ENCODE measurements at regions not wholly inside any gene's neighbourhood (a gene's known extent, or its start where the extent isn't known, plus 50 kb on each side); places are given as distances from the start of the nearest gene placed in this dataset.

- Histone ChIP-seq H3K27me3 (ENCODE audit: control insufficient read depth in 4 of 4, insufficient read depth in 4 of 4, low read length in 3 of 4) (no peaks in the 10 kb centered on the region), H3K9me3 (ENCODE audit: control insufficient read depth in 4 of 4, low read length in 3 of 4) (no peaks in the 10 kb centered on the region), H3K4me3 (ENCODE audit: low read depth in 1 of 3, low read length in 3 of 3) (no peak overlapping the region), H3K27ac (ENCODE audit: low read depth in 1 of 2, low read length in 2 of 2) (no peak overlapping the region), H3K4me1 (ENCODE audit: control insufficient read depth in 4 of 4, insufficient read depth in 4 of 4, low read length in 3 of 4) (peaks cover 0 to 7% (median 4%) of the 10 kb centered on the region in 4 donors), H3K36me3 (ENCODE audit: control insufficient read depth in 4 of 4, insufficient read depth in 3 of 4, low read depth in 1 of 4, low read length in 3 of 4) (no peaks in the 10 kb centered on the region), H3K9ac (ENCODE audit: low read depth in 1 of 2, low read length in 2 of 2) (no peak overlapping the region)
- TF ChIP-seq, protein P1, sequence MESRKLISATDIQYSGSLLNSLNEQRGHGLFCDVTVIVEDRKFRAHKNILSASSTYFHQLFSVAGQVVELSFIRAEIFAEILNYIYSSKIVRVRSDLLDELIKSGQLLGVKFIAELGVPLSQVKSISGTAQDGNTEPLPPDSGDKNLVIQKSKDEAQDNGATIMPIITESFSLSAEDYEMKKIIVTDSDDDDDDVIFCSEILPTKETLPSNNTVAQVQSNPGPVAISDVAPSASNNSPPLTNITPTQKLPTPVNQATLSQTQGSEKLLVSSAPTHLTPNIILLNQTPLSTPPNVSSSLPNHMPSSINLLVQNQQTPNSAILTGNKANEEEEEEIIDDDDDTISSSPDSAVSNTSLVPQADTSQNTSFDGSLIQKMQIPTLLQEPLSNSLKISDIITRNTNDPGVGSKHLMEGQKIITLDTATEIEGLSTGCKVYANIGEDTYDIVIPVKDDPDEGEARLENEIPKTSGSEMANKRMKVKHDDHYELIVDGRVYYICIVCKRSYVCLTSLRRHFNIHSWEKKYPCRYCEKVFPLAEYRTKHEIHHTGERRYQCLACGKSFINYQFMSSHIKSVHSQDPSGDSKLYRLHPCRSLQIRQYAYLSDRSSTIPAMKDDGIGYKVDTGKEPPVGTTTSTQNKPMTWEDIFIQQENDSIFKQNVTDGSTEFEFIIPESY (IDR thresholded peaks at IDR 0.05), result no peak
- TF ChIP-seq, protein P2, sequence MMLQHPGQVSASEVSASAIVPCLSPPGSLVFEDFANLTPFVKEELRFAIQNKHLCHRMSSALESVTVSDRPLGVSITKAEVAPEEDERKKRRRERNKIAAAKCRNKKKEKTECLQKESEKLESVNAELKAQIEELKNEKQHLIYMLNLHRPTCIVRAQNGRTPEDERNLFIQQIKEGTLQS (IDR thresholded peaks at IDR 0.05), result no peak
- TF ChIP-seq HNF4A (conservative IDR thresholded peaks at IDR 0.05) (no peak), EGR1 (IDR thresholded peaks at IDR 0.05; ENCODE audit: low read depth in 2 of 2) (no peak), HNF4G (IDR thresholded peaks at IDR 0.05) (no peak), JUND (IDR thresholded peaks at IDR 0.05) (no peak), FOXA2 (IDR thresholded peaks at IDR 0.05) (no peak), SP1 (IDR thresholded peaks at IDR 0.05) (no peak), TAF1 (conservative IDR thresholded peaks at IDR 0.05) (no peak), RXRA (IDR thresholded peaks at IDR 0.05) (no peak), FOXA1 (IDR thresholded peaks at IDR 0.05) (no peak), REST (IDR thresholded peaks at IDR 0.05) (no peak), GABPA (IDR thresholded peaks at IDR 0.05 in 1 of 2, conservative IDR thresholded peaks at IDR 0.05 in 1 of 2) (no peak), MAX (IDR thresholded peaks at IDR 0.05) (no peak), RAD21 (IDR thresholded peaks at IDR 0.05) (no peak)
- TF ChIP-seq, protein P3, sequence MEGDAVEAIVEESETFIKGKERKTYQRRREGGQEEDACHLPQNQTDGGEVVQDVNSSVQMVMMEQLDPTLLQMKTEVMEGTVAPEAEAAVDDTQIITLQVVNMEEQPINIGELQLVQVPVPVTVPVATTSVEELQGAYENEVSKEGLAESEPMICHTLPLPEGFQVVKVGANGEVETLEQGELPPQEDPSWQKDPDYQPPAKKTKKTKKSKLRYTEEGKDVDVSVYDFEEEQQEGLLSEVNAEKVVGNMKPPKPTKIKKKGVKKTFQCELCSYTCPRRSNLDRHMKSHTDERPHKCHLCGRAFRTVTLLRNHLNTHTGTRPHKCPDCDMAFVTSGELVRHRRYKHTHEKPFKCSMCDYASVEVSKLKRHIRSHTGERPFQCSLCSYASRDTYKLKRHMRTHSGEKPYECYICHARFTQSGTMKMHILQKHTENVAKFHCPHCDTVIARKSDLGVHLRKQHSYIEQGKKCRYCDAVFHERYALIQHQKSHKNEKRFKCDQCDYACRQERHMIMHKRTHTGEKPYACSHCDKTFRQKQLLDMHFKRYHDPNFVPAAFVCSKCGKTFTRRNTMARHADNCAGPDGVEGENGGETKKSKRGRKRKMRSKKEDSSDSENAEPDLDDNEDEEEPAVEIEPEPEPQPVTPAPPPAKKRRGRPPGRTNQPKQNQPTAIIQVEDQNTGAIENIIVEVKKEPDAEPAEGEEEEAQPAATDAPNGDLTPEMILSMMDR (IDR thresholded peaks at IDR 0.05; ENCODE audit: low read depth, low read length, missing input control), result no peak
- DNase-seq (ENCODE audit: low spot score), result no peak
- WGBS, result 92% methylated on average over 6 of the region's 6 CpGs
Measured at GRCh38 chr13:100848304-100848703, 173.7 kb upstream of the TMTC4 start.

All from liver (tissue), 8 donors.